NCI-H748 (cell line): ENCODE measurements at regions not wholly inside any gene's neighbourhood (a gene's known extent, or its start where the extent isn't known, plus 50 kb on each side); places are given as distances from the start of the nearest gene placed in this dataset.
"Not testable (repeated sequence)": the region's sequence is repeated elsewhere in the genome, so short reads cannot be mapped to it uniquely, and the experiment has no call there.

Source experiments
- DNase-seq: peaks from one replicate; lab custom pipeline; 2025; ENCODE audit not compliant: unreplicated experiment; lab: John Stamatoyannopoulos, UW

DNA sequence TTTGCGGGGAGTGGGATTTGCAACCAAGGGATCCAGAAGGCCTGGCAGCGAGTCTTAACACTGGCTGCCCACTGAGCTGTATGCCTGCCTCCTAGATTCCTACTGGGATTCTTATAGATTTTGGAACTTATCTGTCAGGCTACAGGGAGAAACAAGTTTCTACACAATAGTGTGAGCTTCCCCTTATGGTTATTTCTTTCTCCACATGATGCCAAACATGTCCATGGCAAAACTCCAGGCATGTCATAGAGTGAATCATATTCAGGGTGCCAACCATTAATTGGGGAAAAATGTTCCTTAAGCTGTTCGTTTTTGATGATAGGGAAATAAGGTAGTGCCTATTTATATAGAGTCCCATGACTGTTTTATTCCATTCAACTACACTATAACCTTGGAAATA is 1185.2 kb upstream of the CELF4 start:
- no peak for DNase-seq

DNA sequence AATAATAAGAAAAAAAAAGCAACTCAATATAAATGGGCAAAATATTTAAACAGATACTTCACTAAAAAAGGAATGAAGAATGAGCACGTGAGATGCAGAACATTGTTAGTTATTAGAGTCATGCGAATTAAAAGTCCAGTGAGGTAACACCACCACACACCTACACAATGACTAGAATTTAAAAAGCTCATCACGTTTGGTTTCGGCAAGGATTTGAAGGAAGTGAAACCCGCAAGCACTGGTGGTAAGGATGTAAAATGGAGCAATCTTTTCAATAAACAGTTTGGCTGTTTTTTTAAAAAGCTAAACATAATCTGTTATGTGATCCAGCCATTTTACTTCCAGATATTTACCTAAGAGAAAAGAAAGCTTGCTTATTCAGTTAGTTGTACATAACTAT is 1181.6 kb upstream of the CELF4 start:
- DNase-seq = no peak

DNA sequence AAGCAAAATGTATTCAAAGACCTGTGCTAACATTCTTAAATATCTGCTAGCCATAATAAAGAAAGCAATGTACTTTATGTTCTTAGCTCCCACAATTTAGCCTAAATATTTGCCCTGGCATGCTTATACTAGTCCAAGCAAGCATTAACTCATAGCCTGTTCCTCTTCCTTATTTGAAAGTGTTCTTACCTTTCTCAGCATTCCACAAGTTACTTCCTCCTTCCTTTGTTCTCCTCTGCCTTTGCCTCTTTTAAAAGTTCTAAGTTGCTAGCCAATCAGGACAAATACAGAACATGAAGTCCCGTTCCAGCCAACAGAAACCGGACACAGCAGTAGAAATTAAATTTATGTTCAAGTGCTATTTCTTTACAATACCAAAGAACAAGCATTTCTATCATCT is 1154.6 kb upstream of the CELF4 start:
- DNase-seq = not testable (repeated sequence)

DNA sequence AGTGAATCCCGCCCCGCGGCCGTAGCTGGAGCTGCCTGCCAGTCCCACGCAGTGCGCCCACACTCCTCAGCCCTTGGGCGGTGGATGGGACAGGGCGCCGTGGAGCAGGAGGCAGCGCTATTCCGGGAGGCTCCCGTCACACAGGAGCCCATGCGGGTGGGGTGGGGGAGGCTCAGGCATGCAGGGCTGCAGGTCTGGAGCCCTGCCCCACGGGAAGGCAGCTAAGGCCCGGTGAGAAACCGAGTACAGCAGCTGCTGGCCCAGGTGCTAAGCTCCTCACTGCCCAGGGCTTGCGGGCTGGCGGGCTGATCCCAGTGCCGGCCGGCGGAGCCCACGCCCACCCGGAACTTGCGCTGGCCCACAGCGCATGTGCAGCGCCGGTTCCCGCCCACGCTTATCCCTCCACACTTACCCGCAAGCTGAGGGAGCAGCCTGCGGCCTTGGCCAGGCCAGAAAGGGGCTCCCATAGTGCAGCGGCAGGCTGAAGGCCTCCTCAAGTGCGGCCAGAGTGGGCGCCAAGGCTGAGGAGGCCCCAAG is 1152.8 kb upstream of the CELF4 start:
- no peak for DNase-seq

DNA sequence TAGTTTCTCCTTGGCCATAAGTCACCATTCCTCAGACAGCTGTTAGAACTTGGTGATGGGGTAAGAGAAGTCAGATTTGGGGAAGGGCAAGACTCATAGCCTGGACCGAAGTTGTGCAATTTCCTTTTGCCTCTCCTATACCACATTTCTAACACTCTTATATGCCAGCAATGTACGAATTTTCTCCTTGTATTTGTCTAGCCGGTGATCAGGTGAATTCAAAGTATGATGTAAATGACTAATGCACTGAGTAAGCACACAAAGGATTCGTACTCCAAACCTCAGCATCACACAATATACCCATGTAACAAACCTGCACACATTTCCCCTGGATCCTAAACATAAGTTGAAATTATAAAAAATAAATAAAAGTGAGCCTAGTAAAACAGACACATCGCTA is 1143.5 kb upstream of the CELF4 start:
- no peak for DNase-seq

DNA sequence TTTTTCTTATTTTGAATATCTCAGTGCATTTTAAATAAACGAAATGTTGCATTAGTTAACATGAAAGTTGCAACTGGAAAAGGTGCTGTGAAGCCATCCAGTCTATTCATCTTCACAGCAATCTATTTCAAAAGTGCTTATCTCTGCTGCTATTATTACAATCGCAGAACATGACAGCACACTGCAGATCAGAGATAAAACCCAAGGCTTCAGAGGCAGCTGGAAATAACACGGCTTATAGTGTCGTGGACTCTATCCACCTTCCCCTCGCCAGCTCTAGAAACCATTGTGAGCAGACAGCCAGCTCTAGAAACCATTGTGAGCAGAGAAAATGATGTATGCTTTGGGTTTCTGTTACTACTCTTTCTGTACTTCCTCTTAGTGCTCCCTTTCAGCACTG is 1140.8 kb upstream of the CELF4 start:
- no peak for DNase-seq

DNA sequence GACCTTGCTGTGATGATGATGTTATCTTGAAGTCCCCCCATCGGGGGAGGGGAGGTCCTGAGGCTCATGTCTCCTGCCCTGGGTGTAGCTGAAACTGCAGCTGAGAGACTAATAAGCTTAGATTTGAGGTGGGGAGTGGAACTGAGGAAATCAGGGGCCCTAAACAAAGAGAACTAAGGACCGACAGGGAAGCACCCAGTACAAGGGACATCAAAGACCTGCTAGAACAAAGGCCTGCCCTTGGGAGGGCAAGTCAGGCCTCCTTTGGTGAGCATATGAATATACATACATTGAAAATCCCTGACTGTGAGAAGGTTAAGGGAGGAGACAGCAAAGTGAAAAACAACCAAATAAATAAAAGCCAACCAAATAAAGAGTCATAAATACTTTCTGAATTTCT is 1132.5 kb upstream of the CELF4 start:
- peak; percentile 18 for DNase-seq

DNA sequence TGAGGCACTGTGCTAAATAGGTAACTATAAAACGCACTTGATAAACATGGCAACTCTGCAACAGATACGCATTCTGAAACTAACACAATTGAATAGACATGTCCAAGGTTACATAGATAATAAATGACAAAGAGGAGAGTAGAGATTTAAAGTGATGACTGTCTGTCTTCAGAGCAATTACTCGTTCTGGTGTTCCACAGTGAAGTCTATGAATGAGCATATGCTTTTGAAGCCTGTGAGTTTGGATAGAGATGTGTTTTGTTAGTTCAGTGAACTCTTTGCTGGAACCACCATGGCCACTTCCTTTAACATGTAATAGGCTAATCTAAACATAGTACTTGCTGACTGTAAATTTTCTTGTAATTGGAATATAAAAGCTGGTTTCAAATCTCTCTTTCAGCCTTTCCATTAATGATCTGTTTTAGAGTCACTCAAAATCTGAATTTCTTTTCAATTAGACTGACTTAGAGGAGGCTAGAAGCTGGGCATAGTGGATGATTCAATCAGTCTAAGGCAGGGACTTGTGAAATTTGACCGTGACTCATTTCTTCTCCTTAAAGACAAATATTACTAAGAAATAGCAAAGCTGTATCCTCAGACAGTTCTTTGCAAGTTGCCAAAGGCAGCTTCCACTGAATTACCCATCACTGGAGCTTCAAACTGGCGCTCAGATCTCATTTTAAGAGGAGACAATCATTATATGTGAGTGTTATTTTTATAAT is 1130.1 kb upstream of the CELF4 start:
- DNase-seq = no peak

DNA sequence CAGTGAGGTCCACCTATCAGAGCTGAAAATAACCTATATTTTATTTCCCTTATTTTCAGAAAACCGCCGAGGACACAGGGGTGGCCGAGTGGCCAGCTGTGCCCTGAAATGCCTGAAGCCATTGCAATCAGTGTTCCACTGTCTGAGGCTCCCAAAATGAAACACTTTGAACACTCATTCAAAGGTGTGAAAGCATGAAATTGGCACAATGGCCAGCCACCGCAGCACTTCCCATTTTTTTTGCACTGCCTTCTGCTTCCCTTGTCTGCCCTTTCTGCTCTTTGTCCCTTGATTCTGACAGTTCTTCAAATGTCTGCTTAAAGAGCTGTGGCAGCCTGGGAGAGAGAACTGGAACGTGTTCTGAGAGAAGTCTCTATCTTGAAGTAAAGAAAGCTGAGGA is 1127.5 kb upstream of the CELF4 start:
- no peak for DNase-seq

DNA sequence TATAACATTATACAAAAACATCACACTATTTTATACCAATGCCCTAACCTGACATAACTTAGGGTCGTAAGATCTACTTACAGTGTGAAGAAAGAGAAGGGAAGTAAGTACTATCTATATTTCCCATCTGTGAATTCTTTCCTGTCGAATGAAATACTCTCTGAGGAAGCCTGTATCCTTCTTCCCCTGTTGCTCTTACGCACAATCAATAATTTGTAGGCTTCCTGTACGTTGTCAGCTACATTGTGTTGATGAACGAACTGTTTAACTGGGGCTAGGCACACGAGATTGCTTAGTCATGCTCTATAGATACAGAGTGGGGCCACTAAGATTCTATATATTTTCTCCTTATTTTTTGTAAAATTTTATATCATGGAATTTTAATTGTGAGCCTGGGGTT is 1125.0 kb upstream of the CELF4 start:
- DNase-seq = no peak

DNA sequence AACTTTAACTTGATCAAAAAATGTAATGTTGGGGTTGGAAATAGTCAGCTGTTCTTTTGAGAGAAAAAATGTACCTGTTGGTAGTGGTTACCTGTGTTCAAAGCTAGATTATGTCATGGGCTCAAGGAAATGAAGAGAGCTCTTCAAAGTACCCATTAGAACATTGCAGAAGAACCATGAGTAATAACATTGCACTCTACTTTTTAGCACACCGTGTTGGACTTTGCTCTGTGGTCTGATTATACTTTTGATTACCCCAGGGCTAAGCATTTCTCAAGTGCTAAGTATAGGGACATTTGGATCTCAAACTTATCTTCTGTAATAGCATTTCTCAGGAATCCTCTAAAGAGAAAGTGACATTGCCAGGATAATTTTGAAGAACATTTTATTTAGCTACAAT is 1122.8 kb upstream of the CELF4 start:
- no peak for DNase-seq

DNA sequence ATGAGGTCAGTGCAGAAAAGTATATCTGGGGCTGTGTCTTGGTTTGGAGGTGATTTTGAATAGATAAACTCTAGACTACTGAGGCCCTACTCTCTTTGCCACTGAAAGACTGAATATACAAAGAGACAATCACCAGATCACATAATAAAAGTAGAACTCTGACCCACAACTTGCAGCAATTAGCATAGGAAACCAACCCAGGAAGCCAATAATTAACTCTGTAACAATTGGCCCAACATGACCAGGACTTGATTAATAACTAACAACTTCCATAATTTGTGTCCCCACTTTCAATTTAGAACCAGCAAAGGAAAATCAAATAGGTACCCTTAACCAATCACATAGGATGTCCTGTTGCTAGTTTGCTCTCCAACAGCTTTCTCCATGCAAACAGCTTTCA is 1104.9 kb upstream of the CELF4 start:
- no peak for DNase-seq

DNA sequence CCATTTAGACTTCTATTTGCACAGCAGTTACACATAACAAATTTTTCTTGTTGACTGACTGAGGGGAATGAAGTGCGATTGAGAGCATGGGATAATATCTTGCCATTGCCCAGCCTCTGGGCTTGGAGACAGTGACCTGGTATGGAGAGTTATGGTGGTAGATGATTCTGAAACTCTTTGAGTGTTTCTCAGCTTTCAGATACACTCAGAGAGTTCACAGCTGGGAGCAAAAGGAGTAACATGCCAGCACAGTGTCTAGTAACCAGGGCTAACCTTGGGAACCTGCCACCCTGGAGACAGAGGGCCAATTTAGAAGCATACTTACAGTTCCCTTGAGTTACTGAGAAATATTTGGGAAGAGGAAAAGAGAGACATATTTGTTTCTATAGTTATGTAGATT is 1099.3 kb upstream of the CELF4 start:
- DNase-seq = peak; percentile 15

DNA sequence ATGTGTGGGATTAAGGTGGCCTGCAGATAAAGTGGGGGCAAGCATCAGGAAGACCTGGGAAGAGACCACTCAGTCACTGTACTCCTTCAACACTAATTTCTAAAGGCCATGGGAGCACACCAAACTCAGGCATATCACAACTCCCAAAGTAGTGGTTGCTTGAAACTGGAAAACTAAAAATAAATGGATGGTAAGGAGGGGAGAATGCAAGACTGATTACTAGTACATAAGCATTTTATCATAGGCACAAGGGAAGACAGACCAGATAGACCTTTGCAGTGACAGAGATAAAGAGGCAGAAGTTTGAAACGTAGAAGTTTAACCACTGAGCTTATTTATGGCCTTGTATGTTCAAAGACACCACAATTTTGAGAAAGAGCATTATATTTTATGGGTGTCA is 1098.1 kb upstream of the CELF4 start:
- no peak for DNase-seq

DNA sequence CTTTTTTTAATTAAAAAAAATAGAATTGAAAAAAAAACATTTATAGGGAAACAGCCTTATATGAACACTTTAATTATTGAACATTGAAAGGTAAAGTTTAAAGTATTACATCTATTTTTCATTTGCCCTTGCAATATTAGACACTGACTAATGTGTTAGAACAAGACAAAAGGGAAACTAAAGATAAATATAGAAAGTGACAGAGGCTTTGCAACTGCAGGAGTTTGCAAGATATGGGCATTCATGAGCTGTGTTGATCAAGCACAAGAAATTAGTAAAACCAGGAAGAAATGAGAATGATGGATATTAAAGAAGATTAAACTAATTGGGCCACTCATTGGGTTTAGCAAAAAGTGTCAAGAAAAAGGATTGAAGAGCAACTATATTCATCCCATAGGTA is 1097.7 kb upstream of the CELF4 start:
- no peak for DNase-seq

DNA sequence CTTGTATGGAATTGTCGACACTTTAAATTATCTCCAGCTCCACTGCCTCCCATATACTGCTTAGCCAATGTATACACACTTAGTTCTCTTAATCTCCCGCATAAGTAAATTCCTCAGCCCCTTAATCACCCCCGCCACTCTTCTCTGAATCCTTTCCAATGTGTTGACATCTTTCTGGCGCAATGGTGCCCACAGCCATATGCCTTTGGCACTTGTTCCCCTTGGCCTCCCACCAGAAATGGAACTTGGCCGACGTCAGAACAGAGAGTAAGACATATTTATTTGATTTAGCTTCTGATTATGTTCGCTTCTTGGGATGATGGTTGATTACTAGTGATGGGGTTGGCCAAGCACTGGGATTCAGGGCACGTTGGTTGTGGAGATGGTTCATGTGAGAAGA is 1089.3 kb upstream of the CELF4 start:
- DNase-seq = no peak

DNA sequence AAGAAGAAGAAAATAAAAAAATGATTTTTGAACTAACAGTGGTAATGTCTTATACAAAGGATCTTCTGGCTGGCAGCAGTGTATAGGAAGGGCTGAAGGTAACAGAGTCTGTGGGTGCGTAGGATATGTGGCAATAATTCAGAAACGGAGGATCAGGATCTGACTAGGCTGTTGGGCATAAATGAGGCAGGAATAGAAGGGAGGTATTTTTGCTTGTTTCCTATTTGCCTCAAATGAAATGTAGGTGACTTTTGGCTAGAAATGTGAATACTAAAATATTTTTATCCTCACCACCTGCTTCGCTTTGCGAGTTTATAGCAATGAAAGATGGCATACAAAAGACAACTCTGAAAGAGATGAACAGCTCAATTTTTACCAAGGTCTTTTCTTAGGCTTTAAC is 1086.1 kb upstream of the CELF4 start:
- no peak for DNase-seq

DNA sequence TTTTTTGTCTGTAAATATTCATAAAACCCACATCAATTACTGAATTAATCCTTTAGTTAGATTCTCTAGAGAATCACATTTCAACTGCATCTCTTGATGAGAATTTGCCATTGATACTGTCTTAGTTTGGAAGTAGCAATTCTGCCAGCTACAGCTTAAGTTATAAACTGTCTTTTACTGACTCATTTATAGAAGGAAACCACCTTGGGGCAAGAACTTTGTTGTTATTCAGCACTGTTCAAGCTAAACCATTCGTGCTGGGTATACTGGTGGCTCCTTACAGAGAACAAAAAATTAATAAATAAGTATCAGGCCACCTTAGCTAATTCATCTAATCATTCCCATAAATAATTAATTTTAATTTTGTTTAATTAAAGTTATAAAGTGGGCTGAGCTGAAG is 1082.6 kb upstream of the CELF4 start:
- DNase-seq = no peak

DNA sequence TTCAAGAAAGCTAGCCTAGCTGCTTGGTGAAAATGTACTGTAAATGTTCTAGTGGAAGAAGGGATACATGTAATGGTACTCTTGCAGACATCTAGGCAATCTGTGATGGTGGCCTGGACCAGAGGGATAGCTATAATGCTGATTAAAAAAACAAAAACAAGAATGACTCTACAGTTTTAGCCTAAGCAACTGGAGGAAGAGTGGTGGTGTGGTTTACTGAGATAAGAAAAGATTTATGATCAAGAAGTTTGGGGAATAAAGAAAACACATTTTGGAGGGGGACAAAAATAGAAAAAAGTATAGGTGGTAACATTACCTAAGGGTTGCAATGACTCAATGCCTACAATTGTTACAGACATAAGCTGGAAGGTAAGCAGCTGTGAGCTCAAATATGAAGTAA is 1080.7 kb upstream of the CELF4 start:
- DNase-seq = no peak

DNA sequence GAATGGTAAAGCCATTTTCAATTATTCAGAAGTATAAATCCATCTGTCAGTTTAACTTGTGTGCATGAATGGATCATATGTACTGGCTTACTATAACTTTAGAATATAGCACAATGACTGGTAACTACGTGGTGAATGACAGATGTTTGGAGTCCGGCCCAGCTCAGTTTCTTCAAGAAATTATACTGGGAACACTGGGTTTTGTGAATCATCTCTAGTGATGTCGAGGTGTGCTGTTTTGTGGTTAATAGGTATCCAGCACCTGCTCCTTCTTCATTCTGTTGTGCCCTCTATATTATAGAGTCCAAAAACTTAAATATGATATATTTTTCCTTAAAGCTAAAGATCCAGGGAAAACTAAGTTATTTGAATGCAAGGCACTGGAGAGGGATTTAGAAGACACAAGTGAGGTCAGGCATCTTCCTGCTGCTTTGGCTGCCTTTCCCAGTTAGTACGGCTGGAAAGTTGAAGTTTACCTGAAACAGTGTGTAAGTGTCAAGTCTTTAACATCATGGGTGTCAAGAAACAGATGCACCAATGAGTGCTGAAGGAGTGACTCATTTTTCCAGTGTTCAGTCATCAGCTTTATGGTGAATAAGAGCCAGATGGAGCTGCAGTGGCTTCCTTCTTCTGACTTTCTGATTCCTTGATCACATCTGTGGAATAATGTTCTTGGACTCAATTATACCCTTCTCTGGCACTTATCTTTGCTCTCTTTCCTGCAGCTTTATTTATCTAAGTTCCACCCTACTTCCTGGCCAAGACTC is 1079.5 kb upstream of the CELF4 start:
- DNase-seq = no peak

DNA sequence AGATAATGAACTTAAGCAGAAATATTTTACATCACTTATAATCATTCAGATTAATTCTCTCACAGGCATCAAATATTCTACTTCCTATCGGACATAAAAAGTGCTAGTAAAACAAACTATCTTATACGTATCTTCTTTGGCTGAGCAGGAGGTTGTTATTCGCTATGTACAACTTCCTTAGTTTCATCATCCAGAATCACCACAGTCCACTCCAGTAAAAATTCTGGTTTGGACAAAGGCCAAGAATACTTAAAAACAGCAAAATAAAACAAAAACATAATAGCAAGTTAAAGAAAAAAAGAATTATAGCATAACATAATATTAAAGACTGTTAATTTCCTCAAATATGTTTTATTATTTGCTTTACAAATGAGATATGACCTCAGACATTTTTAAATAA is 1077.1 kb upstream of the CELF4 start:
- DNase-seq = no peak

DNA sequence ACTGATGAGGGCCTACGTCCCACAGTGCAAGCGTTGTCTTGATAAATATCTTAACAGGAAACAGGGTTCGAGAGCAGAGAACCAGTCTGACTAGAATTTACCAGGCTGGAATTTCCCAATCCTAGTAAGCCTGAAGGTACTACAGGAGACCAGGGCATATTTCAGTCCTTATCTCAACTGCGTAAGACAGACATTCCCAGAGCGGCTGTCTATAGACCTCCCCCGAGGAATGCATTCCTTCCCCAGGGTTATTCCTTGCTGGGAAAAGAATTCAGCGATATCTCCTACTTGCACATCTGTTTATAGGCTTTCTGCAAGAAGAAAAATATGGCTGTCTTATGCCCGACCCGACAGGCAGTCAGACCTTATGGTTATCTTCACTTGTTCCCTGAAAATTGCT is 1074.1 kb upstream of the CELF4 start:
- not testable (repeated sequence) for DNase-seq
